ENCODE measurements at regions not wholly inside any gene's neighbourhood (a gene's known extent, or its start where the extent isn't known, plus 50 kb on each side); places are given as distances from the start of the nearest gene placed in this dataset.

- Histone ChIP-seq H3K9me3 (replicated peaks in 1 of 3) (no peaks in the 10 kb centered on the region), H3K4me3 (no peak overlapping the region), H3K36me3 (replicated peaks in 1 of 2) (no peaks in the 10 kb centered on the region), H3K4me1 (replicated peaks in 1 of 2) (no peaks in the 10 kb centered on the region), H3K27me3 (no peaks in the 10 kb centered on the region), H3K27ac (no peak overlapping the region)
- TF ChIP-seq POLR2A (IDR thresholded peaks at IDR 0.05): no peak
- TF ChIP-seq, protein P1, sequence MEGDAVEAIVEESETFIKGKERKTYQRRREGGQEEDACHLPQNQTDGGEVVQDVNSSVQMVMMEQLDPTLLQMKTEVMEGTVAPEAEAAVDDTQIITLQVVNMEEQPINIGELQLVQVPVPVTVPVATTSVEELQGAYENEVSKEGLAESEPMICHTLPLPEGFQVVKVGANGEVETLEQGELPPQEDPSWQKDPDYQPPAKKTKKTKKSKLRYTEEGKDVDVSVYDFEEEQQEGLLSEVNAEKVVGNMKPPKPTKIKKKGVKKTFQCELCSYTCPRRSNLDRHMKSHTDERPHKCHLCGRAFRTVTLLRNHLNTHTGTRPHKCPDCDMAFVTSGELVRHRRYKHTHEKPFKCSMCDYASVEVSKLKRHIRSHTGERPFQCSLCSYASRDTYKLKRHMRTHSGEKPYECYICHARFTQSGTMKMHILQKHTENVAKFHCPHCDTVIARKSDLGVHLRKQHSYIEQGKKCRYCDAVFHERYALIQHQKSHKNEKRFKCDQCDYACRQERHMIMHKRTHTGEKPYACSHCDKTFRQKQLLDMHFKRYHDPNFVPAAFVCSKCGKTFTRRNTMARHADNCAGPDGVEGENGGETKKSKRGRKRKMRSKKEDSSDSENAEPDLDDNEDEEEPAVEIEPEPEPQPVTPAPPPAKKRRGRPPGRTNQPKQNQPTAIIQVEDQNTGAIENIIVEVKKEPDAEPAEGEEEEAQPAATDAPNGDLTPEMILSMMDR (IDR thresholded peaks at IDR 0.05): no peak
- 75 to 90% (median 82%) methylated on average over 3 of the region's 3 CpGs for WGBS, 4 donors
- intact Hi-C loops (cut with DNase I): no loop called here
- no peak for DNase-seq
Measured at GRCh38 chr2:104438481-104438880, 415.4 kb upstream of the POU3F3 start.

- TF ChIP-seq, protein P1 (IDR thresholded peaks at IDR 0.05): no peak
- no peak for TF ChIP-seq POLR2A (IDR thresholded peaks at IDR 0.05)
- Histone ChIP-seq H3K27me3 (no peaks in the 10 kb centered on the region), H3K4me3 (no peak overlapping the region), H3K36me3 (replicated peaks in 1 of 2) (no peaks in the 10 kb centered on the region), H3K9me3 (replicated peaks in 1 of 3) (no peaks in the 10 kb centered on the region), H3K27ac (no peak overlapping the region), H3K4me1 (replicated peaks in 1 of 2) (no peaks in the 10 kb centered on the region)
- no peak for DNase-seq
- WGBS, 4 donors: 73 to 77% (median 75%) methylated on average over 5 of the region's 5 CpGs
- intact Hi-C loops (cut with DNase I): no loop called here
Measured at GRCh38 chr2:104443145-104443544, 410.8 kb upstream of the POU3F3 start.

GRCh38 chr2:104444392-104444791 lies 409.5 kb upstream of the POU3F3 start:
- intact Hi-C loops (cut with DNase I): no loop called here
- Histone ChIP-seq H3K27me3 (no peaks in the 10 kb centered on the region), H3K36me3 (replicated peaks in 1 of 2) (no peaks in the 10 kb centered on the region), H3K9me3 (replicated peaks in 1 of 3) (no peaks in the 10 kb centered on the region), H3K4me1 (replicated peaks in 1 of 2) (no peaks in the 10 kb centered on the region), H3K27ac (no peak overlapping the region), H3K4me3 (no peak overlapping the region)
- 77 to 79% (median 78%) methylated on average over 4 of the region's 4 CpGs for WGBS, 4 donors
- DNase-seq: no peak
- no peak for TF ChIP-seq POLR2A (IDR thresholded peaks at IDR 0.05)
- TF ChIP-seq, protein P1 (IDR thresholded peaks at IDR 0.05): no peak

DNA sequence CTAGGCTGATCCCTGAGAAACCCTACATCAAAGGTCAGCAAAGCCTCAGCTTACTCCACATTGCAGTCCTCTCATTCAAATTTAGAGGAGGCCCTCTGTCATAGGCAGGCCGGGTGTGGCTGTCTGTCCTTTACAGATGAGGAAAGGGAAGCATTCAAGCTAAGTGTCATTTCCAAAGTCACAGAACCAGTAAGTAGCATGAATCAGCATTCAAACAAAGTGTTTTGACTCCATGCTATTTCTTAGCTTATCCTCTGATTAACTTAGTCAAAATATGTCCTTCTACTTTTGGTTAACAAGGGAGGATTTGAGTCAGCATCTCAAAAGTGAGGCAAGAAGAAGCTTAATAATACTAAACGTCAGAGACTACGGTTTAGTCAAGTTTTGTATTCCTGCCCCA lies 409.0 kb upstream of the POU3F3 start:
- H3K4me3 ChIP-seq: no peak overlapping the region
- 56 to 83% (median 69%) methylated on average over 3 of the region's 3 CpGs for WGBS, 4 donors
- H3K27ac ChIP-seq: no peak overlapping the region
- intact Hi-C loops (cut with DNase I): no loop called here
- H3K36me3 ChIP-seq (replicated peaks in 1 of 2): no peaks in the 10 kb centered on the region
- TF ChIP-seq POLR2A (IDR thresholded peaks at IDR 0.05): no peak
- TF ChIP-seq, protein P1 (IDR thresholded peaks at IDR 0.05): no peak
- H3K27me3 ChIP-seq: no peaks in the 10 kb centered on the region
- no peak for DNase-seq
- H3K9me3 ChIP-seq (replicated peaks in 1 of 3): no peaks in the 10 kb centered on the region
- no peaks in the 10 kb centered on the region for H3K4me1 ChIP-seq (replicated peaks in 1 of 2)
